A549 (cell line): ENCODE measurements at regions not wholly inside any gene's neighbourhood (a gene's known extent, or its start where the extent isn't known, plus 50 kb on each side); places are given as distances from the start of the nearest gene placed in this dataset.

ENCODE experiments used
- CBX2 ChIP-seq: fragments of 200-600 bp; sonication (generic); IDR thresholded peaks from 2 replicates; pipeline ENCODE4 v1.6.1; 2016; ENCODE audit warnings: low read depth, mild to moderate bottlenecking, borderline replicate concordance
- CHD2 ChIP-seq: fragments of 150-350 bp; IDR thresholded peaks from 2 replicates; pipeline ENCODE4 v1.6.1; 2014; ENCODE audit warnings: low read length; ENCODE audit not compliant: partially characterized antibody
- CHD4 ChIP-seq: fragments of 200-600 bp; sonication (generic); IDR thresholded peaks from 2 replicates; pipeline ENCODE4 v1.6.1; 2016; ENCODE audit warnings: antibody characterized with exemption, mild to moderate bottlenecking, borderline replicate concordance
- CTCF ChIP-seq: fragments of >200 bp; sonication (Bioruptor Twin); formaldehyde crosslinking; IDR thresholded peaks from 3 replicates; pipeline ENCODE4 v1.5.1; 2016
- EHMT2 ChIP-seq: fragments of 200-600 bp; sonication (generic); IDR thresholded peaks from 2 replicates; pipeline ENCODE4 v1.6.1; 2016; ENCODE audit warnings: antibody characterized with exemption, low read depth, mild to moderate bottlenecking, moderate library complexity
- ELK1 ChIP-seq: fragments of 150-350 bp; IDR thresholded peaks from 2 replicates; pipeline ENCODE4 v1.6.1; 2014; ENCODE audit warnings: low read depth, mild to moderate bottlenecking, low read length
- KDM5A ChIP-seq: fragments of 200-600 bp; sonication (generic); IDR thresholded peaks from 2 replicates; pipeline ENCODE4 v1.6.1; 2016; ENCODE audit warnings: antibody characterized with exemption, mild to moderate bottlenecking
- MYC ChIP-seq: IDR thresholded peaks from 2 replicates; pipeline ENCODE4 v1.6.1; 2012; ENCODE audit warnings: mild to moderate bottlenecking, inconsistent platforms, low read length, improper control_type of control experiment, borderline replicate concordance
- POLR2A ChIP-seq: IDR thresholded peaks from 2 replicates; pipeline ENCODE4 v1.6.1; 2012; ENCODE audit warnings: mild to moderate bottlenecking, low read length
- RARB ChIP-seq: fragments of 250-450 bp; sonication (Bioruptor Pico); IDR thresholded peaks from 2 replicates; pipeline ENCODE4 v1.8.0; 2021; ENCODE audit warnings: mild to moderate bottlenecking, moderate library complexity
- RCOR1 ChIP-seq: fragments of 150-350 bp; IDR thresholded peaks from 2 replicates; pipeline ENCODE4 v1.6.1; 2014; ENCODE audit warnings: antibody characterized with exemption, low read length, low read depth
- USF2 ChIP-seq: fragments of 450-650 bp; IDR thresholded peaks from 2 replicates; pipeline ENCODE4 v1.6.1; 2014; ENCODE audit warnings: antibody characterized with exemption
- TF ChIP-seq, protein P1 (sequence below): fragments of 200-600 bp; sonication (generic); IDR thresholded peaks from 2 replicates; pipeline ENCODE4 v1.6.1; 2016; ENCODE audit warnings: antibody characterized with exemption, mild to moderate bottlenecking, moderate library complexity
- TF ChIP-seq, protein P2 (sequence below): fragments of 250-450 bp; sonication (Bioruptor Pico); IDR thresholded peaks from 2 replicates; pipeline ENCODE4 v1.5.0; 2021; ENCODE audit warnings: mild to moderate bottlenecking, moderate library complexity, borderline replicate concordance

DNA sequence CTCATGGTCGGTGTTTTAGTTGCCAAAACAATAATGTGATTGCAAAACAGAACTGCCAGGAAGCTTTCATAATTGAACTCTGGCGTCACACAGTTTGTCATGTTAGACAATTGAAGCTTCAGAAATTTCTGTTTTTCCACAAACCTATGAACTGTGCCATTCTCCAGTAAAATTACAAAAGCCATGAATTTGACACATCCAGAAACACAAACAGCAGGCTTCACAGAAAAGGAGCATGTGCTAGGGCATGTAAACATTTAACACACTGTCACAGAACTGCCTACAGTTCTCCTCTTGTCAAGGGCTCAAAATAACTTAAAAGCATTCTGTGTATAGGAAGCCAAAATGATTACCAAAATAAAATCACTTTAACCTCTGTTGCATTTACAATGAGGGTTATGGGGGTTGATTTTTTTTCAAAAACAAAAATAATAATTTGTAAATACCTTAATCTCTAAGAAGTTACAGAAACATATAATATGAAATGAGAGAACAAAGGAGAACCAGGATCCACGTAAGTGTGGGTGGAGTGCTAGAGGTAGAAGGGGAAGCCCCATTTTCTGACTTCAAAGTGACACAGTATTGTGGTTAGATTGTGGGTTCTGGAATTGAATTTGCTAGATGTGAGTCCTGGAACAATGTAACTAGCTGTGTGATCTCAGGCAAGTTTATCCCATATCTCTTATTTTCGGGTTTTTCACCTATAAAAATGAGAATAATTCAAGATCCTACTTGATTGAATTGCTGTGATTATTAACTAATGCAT, 295.0 kb downstream of the CENPC start:
- TF ChIP-seq CTCF (no peak), ELK1 (no peak), RCOR1 (no peak), CHD2 (no peak), KDM5A (no peak), CHD4 (no peak), CBX2 (no peak), POLR2A (no peak), EHMT2 (no peak), MYC (no peak), RARB (CRISPR knock-in tag) (no peak), USF2 (no peak)
- TF ChIP-seq, protein P1, sequence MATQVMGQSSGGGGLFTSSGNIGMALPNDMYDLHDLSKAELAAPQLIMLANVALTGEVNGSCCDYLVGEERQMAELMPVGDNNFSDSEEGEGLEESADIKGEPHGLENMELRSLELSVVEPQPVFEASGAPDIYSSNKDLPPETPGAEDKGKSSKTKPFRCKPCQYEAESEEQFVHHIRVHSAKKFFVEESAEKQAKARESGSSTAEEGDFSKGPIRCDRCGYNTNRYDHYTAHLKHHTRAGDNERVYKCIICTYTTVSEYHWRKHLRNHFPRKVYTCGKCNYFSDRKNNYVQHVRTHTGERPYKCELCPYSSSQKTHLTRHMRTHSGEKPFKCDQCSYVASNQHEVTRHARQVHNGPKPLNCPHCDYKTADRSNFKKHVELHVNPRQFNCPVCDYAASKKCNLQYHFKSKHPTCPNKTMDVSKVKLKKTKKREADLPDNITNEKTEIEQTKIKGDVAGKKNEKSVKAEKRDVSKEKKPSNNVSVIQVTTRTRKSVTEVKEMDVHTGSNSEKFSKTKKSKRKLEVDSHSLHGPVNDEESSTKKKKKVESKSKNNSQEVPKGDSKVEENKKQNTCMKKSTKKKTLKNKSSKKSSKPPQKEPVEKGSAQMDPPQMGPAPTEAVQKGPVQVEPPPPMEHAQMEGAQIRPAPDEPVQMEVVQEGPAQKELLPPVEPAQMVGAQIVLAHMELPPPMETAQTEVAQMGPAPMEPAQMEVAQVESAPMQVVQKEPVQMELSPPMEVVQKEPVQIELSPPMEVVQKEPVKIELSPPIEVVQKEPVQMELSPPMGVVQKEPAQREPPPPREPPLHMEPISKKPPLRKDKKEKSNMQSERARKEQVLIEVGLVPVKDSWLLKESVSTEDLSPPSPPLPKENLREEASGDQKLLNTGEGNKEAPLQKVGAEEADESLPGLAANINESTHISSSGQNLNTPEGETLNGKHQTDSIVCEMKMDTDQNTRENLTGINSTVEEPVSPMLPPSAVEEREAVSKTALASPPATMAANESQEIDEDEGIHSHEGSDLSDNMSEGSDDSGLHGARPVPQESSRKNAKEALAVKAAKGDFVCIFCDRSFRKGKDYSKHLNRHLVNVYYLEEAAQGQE = no peak
- TF ChIP-seq, protein P2, sequence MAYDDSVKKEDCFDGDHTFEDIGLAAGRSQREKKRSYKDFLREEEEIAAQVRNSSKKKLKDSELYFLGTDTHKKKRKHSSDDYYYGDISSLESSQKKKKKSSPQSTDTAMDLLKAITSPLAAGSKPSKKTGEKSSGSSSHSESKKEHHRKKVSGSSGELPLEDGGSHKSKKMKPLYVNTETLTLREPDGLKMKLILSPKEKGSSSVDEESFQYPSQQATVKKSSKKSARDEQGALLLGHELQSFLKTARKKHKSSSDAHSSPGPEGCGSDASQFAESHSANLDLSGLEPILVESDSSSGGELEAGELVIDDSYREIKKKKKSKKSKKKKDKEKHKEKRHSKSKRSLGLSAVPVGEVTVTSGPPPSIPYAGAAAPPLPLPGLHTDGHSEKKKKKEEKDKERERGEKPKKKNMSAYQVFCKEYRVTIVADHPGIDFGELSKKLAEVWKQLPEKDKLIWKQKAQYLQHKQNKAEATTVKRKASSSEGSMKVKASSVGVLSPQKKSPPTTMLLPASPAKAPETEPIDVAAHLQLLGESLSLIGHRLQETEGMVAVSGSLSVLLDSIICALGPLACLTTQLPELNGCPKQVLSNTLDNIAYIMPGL = no peak
